GM21528 (cell line): ENCODE measurements at regions not wholly inside any gene's neighbourhood (a gene's known extent, or its start where the extent isn't known, plus 50 kb on each side); places are given as distances from the start of the nearest gene placed in this dataset.
"Not testable (repeated sequence)": the region's sequence is repeated elsewhere in the genome, so short reads cannot be mapped to it uniquely, and the experiment has no call there.

Experiments used
- ATAC-seq: cut with Tn5 transposase; IDR thresholded peaks from one replicate; pipeline ENCODE4 v1.9.1; 2021; ENCODE audit warnings: mild to moderate bottlenecking, moderate library complexity; ENCODE audit not compliant: unreplicated experiment, low FRiP score

DNA sequence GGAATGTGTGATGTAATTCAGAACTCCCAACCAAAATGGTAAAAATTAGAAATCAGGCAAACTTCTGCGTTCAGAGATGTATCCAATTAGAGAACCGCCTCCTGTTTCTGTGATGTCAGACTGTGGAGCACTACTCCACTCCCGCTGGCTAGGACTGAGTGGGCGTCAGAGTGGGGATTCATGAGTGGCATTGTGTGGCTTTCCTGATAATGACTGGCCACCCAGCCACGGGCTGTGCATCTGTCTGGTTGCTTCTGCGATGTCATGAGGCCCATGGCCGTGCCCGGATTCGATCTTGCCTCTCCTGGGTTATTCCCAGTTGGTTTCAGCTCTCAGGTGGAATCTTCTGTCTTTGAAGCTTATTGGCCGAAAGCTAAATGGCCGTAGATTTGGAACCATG, 87.1 kb upstream of the KCNA1 start:
- no peak for ATAC-seq

DNA sequence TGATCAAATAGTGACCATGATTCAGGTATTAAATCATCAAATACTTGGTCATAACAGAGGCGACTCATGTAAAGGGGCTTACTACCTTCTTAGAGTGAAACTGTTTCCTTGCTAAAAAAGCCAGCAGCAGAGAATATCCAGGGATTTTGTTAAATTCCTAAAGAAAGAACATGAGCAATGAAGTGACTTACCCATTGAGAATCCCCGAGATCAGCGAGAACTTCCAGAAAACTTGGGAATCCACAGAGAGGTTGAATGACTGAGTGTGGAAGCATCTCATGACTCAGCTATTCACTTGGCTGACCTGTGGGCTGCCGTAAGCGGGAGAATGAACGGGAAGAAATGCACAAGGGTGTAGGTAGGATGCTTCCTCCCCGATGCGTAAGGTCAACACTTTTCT, 85.3 kb upstream of the KCNA1 start:
- ATAC-seq: no peak

DNA sequence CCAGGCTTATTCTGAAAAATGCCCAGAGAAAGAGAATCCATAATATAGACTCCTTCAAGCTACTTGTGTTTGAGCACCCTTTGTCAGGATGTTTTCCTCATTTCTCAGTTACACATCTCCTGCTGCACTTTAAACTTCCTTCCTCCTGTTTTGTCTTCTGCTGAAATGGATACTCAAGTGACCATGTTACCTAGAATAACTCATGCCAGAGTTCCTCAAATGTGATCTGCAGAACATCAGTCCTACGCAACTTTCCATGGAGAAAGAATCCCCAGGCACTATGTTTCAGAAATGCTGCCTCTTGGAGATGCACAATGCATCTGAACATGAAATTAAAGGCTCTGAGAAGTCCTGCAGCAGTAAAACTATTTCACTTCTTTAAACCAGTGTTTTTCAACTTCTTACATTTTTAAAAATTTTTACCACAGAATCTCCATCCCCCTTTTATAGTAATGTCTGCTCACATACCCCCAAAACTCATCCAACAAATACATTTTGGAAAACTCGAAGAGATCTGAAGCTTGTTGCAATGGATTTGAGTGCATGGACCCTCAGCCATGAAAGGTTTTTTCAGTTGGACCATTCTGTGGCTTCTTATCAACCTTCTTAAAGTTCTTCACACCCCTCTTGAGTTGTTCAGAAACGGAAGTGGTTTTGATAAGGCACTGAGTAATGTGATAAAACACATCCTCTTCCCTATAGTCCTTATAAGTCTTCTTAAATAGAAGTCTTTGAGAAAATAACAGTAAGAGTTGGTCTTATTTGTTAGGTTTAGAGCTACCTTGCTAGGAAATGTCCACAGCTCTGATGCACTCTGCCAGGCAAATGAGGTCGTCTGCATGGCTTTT, 84.5 kb upstream of the KCNA1 start:
- ATAC-seq: no peak

DNA sequence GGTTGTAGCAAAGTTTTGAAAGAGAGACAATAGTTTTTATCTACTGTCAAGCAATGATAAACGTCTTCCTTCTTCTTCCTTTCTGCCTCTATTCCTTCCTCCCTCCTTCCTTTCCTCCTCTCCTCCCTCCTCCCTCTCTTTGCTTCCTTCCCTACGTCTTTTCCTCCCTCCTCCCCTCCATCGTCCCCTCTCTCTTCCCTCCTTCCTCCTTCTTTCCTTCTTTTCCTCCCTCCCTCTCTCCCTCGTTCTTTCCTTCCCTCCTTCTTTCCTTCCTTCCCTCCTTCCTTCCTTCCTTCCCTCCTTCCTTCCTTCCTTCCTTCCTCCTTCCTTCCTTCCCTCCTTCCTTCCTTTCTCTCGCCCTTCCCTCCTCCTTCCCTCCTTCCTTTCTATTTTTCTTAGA, 82.8 kb upstream of the KCNA1 start:
- ATAC-seq: no peak

DNA sequence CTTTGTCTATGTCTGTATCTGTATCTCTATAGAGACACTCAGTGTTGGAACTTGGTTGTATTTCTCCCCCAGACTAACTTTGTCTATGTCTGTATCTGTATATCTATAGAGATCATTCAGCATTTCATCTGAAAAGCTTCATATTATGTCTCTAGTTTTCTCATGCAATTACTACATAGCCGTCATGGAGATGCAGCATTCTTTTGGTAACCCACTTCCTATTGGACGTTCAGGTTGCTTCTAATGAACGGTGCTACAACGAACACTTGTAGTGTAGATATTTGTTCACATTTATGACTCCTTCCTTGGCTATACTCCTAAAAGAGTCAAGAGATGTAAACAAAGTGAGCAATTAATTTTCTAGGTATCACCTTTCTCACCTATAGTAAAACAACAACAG, 81.5 kb upstream of the KCNA1 start:
- ATAC-seq: no peak

DNA sequence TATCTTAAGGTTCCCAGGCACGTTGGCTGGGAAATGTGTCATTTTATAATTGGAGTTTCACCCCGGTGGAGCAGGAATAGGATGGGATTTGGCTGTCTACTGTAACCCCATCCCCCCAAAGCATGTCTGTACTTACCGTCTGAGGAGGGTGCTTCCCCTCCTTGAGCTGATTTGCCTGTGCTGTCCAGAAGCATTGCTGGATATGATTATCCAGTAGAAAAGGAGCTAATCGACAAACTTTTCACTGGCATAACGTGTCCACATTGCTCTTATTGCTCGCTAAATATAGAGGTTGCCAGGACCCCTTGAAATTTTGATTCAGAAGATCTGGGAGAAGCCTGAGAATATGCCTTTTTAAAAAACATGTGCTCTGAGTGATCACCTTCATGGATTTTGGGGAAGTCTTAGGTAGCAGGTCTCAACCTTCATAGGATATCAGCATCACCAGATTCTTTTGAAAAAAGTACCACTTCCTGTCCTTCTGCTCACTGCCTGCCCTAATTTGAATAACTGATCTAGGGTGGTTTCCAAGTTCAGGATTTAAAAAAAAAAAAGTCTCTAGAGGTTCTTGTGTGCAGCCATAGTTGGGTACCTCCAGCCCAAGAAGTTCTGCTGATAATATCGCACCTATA, 80.4 kb upstream of the KCNA1 start:
- peak; percentile 80 for ATAC-seq

DNA sequence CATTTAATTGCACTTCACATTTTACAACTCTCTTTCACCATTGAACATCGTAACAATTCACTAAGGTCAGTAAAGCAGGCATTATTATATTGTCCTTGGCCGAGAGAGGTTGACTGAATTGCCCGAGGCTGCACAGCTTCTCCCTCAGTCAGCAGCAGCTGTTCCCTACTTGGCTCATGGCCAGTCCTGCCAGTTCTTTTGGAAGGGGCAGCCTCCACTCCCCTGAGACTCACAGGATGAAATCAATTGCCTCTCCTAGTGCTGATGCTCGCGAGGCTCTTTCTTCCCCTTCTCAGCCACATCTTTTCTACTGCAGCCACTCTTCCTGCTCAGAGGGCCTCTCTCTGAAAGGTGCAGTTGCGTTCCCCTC, 79.9 kb upstream of the KCNA1 start:
- peak; percentile 34 for ATAC-seq

DNA sequence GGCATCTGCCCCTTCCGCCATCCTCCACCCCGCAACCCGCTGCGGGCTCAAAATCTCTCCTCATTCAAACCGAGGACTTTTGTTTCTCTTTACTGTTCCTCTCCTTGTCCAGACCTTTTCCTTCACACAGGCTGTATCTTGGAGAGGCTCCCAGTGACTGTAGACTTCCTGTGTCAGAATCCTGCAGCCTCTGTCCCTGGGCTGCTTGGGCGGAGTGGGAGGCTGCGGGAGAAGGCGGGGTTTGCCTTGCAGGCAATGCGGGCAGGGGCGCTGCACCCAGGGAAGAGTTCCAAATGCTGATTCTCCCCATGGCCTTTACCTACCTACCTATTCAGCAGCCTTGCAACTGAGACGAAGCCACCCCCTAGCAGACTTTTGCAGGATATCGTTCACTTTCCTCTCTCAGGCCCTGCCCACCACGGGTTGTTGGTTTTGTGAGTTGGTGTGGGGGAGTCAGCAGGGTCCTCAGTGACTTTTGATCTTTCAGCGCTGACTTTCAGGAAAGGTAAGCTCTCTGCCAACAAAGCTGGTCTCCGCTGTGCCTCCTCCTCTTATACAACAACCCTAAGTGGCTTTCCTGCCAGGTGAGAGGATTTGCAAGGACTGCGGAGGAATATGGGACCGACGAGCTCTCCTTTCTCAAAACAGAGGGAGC, 79.0 kb upstream of the KCNA1 start:
- no peak for ATAC-seq

DNA sequence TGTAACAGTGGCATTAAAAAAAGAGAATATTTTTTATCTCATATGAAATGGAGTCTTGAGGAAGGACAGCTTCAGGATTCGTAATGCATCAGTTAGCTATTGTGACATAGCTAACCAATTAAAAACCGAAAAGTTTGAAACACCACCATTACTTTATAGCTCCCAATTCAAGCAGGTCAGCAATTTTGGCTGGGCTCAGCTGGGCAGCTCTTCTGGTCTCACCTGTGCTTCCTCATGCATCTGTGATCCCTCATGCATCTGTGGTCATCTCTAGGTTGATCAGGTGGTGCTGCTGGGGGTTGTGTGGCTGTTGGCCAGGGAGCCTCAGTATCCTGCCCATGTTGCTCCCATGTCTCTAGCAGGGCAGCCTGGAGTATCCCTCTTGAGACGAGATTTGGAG, 76.7 kb upstream of the KCNA1 start:
- ATAC-seq: no peak

DNA sequence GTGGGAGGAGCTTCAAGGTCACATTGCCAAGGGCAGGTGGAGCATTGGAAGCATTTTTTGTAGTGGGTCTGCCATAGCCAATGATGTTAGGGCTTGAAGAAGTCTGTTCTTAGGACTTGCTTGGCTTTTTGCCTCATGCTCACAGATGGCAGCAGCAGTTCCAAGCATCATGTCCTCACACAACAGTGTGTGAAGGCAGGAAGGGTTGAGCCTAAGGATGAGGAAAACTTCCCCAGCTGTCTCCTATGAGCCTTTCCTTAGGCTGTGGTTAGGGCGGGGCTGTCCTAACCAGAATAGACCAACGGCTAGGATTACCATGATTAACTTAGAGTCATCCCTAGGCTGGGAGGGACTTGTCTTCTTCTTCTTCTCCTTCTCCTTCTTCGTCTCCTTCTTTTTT, 76.2 kb upstream of the KCNA1 start:
- ATAC-seq: no peak

DNA sequence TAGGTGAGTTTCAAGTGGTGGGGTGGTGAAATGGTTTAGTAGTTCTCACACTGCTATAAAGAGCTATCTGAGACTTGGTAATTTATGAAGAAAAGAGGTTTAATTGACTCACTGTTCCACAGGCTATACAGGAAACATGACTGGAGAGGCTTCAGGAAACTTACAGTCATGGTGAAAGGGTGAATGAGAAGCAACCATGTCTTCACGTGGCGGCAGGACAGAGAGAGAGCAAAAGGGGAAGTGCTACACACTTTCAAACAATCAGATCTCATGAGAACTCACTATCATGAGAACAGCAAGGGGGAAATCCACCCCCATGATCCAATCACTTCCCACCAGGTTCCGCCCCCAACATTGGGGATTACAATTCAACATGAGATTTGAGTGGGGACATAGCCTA, 67.3 kb upstream of the KCNA1 start:
- ATAC-seq: not testable (repeated sequence)

DNA sequence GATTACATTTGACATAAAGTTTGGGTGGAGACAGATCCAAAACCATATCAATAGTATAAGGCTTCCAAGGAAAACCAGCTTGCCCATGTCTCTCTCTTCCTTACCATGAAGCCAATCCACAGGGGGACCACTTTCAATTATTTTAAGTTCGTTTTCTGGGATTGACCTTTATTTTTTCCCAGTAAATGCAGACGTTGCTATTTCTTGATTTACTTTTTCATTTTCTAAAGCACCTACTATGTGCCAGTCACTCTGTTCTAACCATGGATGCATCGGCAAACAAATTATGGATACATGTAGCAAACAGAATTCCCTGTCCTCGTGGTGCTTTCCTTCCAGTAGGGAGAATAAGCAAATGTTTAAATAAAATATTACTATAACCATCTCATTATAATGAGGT, 65.8 kb upstream of the KCNA1 start:
- ATAC-seq: no peak

DNA sequence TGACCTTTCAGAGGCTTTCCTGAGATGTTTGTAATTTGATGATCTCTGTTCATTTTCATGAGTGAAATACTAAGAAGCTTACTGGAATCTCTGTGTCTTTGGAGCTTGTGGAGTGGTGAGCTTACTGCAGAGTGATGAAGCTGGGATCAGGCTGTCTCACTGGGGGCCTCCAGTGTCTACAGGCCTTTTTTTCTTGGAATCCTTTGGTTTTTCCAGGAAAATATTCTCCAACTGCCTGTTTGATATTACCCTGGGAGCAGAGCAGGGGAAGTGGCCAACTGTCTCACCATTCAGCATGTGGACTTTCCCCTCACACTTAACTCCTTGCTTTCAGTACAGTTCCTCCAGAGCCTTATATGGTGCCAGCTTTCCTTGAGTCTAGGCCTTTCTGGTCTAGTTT, 62.0 kb upstream of the KCNA1 start:
- no peak for ATAC-seq

DNA sequence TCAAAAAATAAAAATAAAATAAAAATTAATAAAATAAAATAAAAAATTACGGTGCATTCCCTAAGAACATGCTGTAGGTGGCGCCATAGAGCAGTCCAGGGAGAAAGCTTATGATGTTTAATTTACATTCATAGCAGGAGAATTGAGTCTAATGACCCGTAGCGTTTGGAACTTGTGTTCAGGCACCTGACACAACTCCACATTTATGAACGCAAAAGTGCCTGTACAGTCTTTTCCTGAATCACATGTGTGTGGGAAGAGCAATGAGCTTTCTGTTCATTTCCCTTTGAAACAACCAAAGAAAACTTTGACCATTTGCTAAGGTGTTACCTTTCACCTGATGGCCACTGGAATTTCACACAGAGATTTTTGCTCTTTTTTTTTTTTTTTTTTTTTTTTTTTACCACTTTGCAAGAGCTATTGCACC, 60.6 kb upstream of the KCNA1 start:
- ATAC-seq: no peak

DNA sequence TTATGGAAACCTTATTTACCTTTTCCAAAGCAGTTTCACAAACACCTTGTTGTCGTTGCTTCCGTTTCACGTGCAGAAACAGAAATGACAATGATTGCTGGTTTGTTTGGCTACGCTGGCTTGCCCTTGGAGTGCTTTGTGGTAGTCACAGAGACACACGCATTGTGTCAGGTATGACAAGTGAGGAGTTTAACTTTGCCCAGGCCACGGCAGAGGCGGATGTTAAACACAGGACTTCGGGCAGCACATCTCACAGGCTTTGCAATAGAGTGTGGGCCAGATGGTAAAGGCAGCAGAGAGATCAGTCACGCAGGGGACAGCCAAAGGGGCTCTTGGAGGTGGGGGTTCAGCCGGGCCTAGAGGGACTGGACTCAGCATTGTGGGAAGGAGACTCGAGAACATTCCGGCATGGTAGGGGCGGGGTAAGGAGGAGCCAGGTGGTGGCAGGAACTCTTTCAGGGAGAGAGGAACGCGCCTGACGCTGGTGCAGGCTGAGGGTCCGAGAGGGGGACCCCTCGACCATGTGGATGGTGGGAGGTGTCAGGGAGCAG, 59.8 kb upstream of the KCNA1 start:
- no peak for ATAC-seq

DNA sequence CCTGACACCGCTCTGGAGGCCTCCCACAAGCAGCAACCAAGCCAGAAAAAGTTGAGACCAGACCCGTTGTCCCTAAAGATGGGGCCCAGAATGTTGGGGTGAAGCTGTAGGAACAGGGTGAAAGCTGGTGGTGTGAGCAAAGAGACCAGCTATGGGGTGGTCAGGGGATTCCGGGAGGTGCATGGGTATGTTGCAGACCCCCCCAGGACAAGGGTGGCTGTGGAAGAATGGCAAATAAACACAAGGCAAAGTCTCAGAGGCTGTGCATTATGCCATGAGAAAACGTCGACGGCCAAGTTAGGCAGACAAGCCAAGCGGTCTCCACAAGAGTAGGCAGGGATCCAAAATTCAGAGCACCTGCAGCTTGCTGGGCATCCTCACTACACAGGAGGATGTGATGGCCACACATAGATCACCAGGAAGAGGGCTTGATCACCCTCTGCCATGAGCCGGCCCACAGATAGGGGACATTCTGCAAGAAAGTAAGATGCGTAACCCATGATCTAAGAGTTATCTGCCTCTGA, 58.8 kb upstream of the KCNA1 start:
- ATAC-seq: no peak

DNA sequence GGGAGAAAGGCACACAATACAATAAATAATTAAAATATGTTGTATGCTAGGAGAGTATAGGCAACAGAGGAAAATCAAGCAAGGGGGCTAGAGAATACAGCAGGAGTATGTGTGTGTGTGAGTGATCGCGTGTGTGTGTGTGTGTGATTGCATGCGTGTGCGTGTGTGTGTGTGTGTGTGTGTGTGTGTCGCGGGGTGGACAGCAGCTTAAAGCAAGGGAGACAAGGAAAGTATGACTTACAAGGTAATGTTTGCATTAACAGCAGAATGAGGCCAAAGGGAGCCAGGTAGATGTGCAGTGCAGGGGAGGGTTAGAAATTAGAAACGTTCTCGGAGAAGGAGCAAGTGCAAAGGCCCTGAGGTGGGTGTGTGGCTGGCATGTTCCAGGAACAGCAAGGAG, 57.4 kb upstream of the KCNA1 start:
- ATAC-seq: no peak

DNA sequence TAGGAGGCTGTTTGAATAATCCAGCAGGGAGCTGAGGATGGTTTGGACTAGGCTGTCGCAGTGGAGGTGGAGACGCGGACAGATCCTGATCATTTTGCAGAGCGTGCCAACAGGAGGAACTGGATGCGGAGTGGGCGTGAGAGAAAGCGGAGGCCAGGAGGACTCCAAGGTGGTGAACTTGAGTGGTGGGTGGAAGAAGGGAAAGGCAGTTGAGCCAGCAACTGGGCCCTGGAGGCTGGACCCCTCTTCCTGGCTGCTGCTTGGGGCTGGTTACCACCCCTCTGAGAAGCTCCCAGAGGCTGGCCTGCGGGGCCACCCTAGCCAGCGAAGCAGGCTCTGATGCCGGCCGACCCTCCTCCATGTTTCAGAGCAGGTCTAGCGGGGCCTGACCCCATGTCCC, 56.8 kb upstream of the KCNA1 start:
- ATAC-seq: no peak

DNA sequence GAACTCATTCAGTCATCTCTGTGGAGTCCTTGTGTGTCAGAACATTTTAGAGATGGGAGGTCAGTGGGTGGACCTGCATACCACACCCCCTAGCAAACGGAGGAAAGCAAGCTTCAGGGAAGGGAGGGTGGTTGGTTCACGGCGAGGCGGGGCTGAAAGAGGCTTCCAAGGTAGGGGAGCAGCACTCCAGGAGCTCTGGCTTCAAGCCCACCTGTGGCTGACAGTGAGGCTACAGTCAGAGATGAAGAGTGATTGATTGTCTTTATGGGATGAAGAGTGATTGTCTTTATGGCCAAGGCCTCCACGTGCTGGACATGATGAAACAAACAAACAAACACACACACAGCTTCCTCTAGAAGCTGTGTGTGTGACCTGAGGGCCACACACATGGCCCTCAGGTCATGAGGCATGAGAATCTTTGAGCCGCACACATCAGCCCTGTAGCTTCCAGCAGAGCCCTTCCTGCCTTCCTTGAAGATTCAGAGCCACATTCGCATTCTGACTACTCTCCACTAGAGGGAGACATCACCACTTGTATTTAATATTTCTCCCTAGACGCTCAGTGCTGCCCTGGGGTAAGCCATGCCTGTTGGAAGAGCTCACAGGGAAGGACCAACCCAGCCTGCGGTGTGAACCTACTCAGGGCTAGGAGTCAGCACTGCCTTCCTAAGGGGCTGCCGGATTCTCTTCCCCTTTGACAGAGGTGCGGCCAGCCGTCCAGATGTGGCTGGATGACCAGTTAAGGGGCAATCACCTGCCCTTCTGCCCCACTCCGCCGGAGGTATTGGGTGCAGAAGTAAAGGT, 54.4 kb upstream of the KCNA1 start:
- no peak for ATAC-seq

DNA sequence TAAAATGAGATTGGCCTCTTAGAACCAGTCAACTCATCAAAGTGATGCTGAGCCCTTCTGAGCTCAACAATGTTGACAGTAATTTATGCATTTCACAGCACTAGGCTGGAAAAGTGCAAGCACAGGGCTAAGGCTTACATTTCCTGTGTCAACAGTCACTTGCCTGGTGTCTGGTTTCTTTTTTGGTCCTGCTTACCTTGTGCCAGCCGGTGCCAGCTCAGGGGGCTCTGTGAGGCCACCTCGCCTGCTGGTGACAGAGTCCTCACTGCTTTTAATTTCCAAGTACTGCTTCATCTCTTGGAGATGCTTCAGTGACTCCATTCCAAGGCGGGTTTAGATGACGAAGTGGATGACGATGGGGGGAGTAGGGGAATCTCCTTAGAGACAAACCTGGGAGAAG, 53.1 kb upstream of the KCNA1 start:
- no peak for ATAC-seq
